ENCODE measurements at regions not wholly inside any gene's neighbourhood (a gene's known extent, or its start where the extent isn't known, plus 50 kb on each side); places are given as distances from the start of the nearest gene placed in this dataset.

GRCh38 chr9:115209601-115210306 is 91.8 kb upstream of the TNC start:
- no peak for DNase-seq

GRCh38 chr9:115210699-115211098 is 92.7 kb upstream of the TNC start:
- no peak for DNase-seq

GRCh38 chr9:115211413-115212124 is 93.6 kb upstream of the TNC start:
- DNase-seq: no peak

GRCh38 chr9:115212125-115212605 is 94.2 kb upstream of the TNC start:
- no peak for DNase-seq

- no peak for DNase-seq
Observed at GRCh38 chr9:115212832-115213231, 94.9 kb upstream of the TNC start.

GRCh38 chr9:115213818-115214334 is 95.9 kb upstream of the TNC start:
- no peak for DNase-seq

GRCh38 chr9:115216873-115217272 is 98.9 kb upstream of the TNC start:
- no peak for DNase-seq

GRCh38 chr9:115220319-115221005 is 102.5 kb upstream of the TNC start:
- no peak for DNase-seq

GRCh38 chr9:115223471-115223870 is 105.5 kb upstream of the TNC start:
- DNase-seq: no peak

GRCh38 chr9:115225459-115226116 is 107.6 kb upstream of the TNC start:
- no peak for DNase-seq

- no peak for DNase-seq
Observed at GRCh38 chr9:115226152-115226551, 108.2 kb upstream of the TNC start.

- DNase-seq: no peak
Observed at GRCh38 chr9:115229496-115229895, 111.5 kb upstream of the TNC start.

- DNase-seq: no peak
Observed at GRCh38 chr9:115230924-115231515, 113.1 kb upstream of the TNC start.

GRCh38 chr9:115232181-115232774 is 114.3 kb upstream of the TNC start:
- DNase-seq: no peak

- DNase-seq: no peak
Observed at GRCh38 chr9:115234094-115234493, 116.1 kb upstream of the TNC start.

GRCh38 chr9:115235221-115235620 is 117.3 kb upstream of the TNC start:
- no peak for DNase-seq

GRCh38 chr9:115237385-115237998 is 119.5 kb upstream of the TNC start:
- DNase-seq: no peak

- no peak for DNase-seq
Observed at GRCh38 chr9:115240676-115241075, 122.7 kb upstream of the TNC start.

GRCh38 chr9:115241641-115242040 is 123.7 kb upstream of the TNC start:
- no peak for DNase-seq

- DNase-seq: peak; percentile 9
Observed at GRCh38 chr9:115249488-115249887, 131.5 kb upstream of the TNC start.

GRCh38 chr9:115250621-115251032 is 132.7 kb upstream of the TNC start:
- peak; percentile 86 for DNase-seq

All from renal pelvis (tissue), 1 donor.